BE2C (cell line): ENCODE measurements at regions not wholly inside any gene's neighbourhood (a gene's known extent, or its start where the extent isn't known, plus 50 kb on each side); places are given as distances from the start of the nearest gene placed in this dataset.

ENCODE experiments used
- DNase-seq: peaks from one replicate; pipeline ENCODE4 v3.0.0-alpha.2; 2020
- H3K27me3 ChIP-seq: fragments of 250-450 bp; sonication (Bioruptor Pico); 2 replicates; pipeline ENCODE4 v1.5.1; 2020; ENCODE audit warnings: mild to moderate bottlenecking
- H3K36me3 ChIP-seq: fragments of 250-450 bp; sonication (Bioruptor Pico); 2 replicates; pipeline ENCODE4 v1.5.1; 2020; ENCODE audit warnings: mild to moderate bottlenecking
- H3K4me1 ChIP-seq: fragments of 250-450 bp; sonication (Bioruptor Pico); 2 replicates; pipeline ENCODE4 v1.5.1; 2020
- H3K4me3 ChIP-seq: 2 replicates; pipeline ENCODE4 v1.5.1; 2011; ENCODE audit warnings: low read depth, low read length
- H3K9me3 ChIP-seq: fragments of 250-450 bp; sonication (Bioruptor Pico); 2 replicates; pipeline ENCODE4 v1.5.1; 2020
- TF ChIP-seq, protein P1 (sequence below): IDR thresholded peaks from 2 replicates; pipeline ENCODE4 v1.5.1; 2012; ENCODE audit warnings: mild to moderate bottlenecking, low read depth, low read length

DNA sequence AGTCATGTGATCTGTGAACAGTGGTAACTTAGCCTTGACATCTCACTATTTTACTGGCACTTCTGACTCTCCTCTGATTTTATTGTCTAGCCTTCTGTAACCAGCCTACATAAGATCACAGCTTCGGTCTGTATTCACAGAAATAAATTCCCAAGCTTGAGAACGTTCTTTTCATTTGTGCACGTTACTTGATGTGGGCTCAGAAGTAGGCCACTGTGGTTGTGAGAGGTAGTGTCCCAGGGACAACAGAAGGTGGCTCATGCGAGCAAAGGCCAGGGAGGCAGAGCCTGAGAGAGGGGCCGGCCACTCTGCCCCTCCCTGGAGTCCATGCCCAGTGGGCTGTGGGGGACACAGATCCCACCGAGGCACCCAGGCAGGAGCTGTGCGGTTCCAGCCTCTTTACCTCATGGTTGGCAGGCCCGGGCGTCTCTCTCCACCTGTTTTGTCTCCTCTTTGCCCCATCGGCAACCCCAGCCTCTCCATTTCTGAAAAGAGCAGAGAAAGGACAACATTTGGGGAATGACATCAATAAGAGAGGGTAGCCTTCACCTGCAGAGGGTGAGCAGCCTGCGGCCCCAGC, 207.5 kb upstream of the CST7 start:
- DNase-seq, result no peak
- no peaks in the 10 kb centered on the region for H3K36me3 ChIP-seq
- no peaks in the 10 kb centered on the region for H3K27me3 ChIP-seq
- H3K4me3 ChIP-seq, result no peak overlapping the region
- TF ChIP-seq, protein P1, sequence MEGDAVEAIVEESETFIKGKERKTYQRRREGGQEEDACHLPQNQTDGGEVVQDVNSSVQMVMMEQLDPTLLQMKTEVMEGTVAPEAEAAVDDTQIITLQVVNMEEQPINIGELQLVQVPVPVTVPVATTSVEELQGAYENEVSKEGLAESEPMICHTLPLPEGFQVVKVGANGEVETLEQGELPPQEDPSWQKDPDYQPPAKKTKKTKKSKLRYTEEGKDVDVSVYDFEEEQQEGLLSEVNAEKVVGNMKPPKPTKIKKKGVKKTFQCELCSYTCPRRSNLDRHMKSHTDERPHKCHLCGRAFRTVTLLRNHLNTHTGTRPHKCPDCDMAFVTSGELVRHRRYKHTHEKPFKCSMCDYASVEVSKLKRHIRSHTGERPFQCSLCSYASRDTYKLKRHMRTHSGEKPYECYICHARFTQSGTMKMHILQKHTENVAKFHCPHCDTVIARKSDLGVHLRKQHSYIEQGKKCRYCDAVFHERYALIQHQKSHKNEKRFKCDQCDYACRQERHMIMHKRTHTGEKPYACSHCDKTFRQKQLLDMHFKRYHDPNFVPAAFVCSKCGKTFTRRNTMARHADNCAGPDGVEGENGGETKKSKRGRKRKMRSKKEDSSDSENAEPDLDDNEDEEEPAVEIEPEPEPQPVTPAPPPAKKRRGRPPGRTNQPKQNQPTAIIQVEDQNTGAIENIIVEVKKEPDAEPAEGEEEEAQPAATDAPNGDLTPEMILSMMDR, result no peak
- no peaks in the 10 kb centered on the region for H3K4me1 ChIP-seq
- no peaks in the 10 kb centered on the region for H3K9me3 ChIP-seq

DNA sequence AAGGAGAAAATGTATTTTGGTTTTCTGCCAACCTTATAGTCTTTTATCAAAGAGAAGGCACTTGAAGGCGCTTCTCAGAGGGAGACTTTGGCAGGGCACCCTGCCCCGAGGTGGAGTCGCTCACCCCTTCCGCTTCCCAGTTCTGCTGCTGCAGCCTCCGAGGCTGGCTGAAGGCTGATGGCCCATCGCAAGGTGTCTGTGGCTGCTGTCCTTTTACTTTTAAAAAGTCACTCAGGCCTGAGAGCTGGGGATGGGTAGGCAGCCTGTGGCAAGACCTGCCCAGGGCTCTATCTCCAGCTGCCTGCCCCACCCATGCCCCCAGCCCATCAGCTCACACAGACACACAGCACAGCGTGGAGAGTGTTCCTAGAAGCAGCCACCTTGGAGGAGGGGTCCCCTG, 206.6 kb upstream of the CST7 start:
- Histone ChIP-seq H3K4me3 (no peak overlapping the region), H3K4me1 (no peaks in the 10 kb centered on the region), H3K27me3 (no peaks in the 10 kb centered on the region), H3K9me3 (no peaks in the 10 kb centered on the region), H3K36me3 (no peaks in the 10 kb centered on the region)
- no peak for DNase-seq
- TF ChIP-seq, protein P1, result no peak

DNA sequence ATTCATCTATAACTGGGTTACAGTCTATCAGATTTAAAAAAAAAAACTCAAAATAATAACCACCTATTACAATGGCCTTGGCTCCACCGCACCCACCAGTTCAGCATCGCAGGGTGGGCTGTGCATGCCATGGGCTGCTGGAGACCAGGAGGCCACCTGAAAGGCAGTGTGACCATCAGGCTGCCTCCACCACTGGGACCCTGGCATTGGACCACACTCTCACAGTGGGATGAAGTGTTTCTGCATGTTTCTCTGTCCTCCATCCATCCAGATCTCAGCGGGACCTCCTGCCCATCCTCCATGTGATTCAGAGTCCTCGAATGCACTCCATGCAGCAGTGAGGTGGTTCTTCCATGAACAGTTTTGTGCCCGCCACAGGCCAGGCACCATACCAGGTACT, 206.1 kb upstream of the CST7 start:
- H3K36me3 ChIP-seq, result no peaks in the 10 kb centered on the region
- H3K9me3 ChIP-seq, result no peaks in the 10 kb centered on the region
- H3K4me1 ChIP-seq, result no peaks in the 10 kb centered on the region
- H3K27me3 ChIP-seq, result no peaks in the 10 kb centered on the region
- TF ChIP-seq, protein P1, result no peak
- DNase-seq, result no peak
- H3K4me3 ChIP-seq, result no peak overlapping the region

DNA sequence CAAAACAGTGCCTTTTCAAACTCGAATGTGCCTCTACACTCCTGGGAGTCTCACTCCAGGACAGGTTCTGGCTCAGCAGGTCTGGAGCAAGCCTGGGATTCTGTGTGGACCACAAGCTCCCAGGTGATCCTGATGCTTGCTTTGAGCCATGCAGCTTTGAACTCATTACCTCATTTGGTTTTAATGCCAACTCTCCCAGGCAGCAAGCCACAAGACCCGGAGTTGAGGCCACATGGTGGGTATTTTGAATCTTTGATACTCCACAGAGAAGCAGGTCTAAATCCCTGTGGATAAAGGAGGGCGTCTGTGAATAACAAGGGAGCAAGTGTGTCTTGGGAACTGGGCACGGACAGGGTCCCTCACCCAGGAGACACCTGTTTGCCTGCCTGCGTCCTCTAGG, 205.4 kb upstream of the CST7 start:
- Histone ChIP-seq H3K36me3 (no peaks in the 10 kb centered on the region), H3K4me1 (no peaks in the 10 kb centered on the region), H3K4me3 (no peak overlapping the region), H3K9me3 (no peaks in the 10 kb centered on the region), H3K27me3 (no peaks in the 10 kb centered on the region)
- DNase-seq, result no peak
- TF ChIP-seq, protein P1, result no peak

DNA sequence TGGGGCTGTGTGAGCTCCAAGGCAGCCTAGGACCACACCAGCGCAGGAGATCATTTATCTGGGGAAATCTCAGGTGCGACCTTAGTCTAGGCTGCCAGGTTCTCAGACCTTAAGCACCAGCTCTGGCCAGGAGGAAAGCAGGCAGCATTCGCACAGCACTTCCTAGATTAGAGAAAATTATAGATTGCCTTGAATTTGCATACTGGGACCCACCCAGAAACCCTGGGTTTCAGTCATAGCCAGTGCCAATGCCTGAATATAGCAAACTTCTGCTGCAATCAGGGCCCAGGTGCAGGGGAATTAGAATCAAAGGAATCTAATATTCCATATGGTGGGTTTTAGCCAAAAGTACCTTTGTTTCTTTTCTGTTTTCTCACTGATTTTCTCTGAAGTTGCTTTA, 204.3 kb upstream of the CST7 start:
- Histone ChIP-seq H3K36me3 (no peaks in the 10 kb centered on the region), H3K27me3 (no peaks in the 10 kb centered on the region), H3K9me3 (no peaks in the 10 kb centered on the region), H3K4me1 (no peaks in the 10 kb centered on the region), H3K4me3 (no peak overlapping the region)
- DNase-seq, result no peak
- TF ChIP-seq, protein P1, result no peak

DNA sequence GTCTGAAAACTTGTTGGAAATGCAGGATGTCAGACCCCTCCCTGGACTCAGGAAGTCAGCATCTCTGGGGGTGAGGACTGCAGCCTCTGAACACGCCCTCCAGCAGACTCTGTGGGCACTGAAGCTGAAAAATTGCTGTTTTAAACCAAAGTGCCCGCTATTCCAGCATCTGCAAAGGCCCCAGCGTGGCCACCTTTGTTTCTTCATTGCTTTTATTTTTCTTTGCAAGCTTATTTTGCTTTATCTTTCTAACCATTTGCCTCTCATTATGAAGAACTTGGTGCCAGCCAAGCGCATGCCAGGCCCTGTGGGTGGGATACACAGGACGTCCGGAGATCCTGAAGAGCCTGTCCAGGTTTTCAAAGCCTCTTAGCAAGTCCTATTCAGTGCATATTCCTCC, 203.9 kb upstream of the CST7 start:
- Histone ChIP-seq H3K4me3 (no peak overlapping the region), H3K9me3 (no peaks in the 10 kb centered on the region), H3K36me3 (no peaks in the 10 kb centered on the region), H3K27me3 (no peaks in the 10 kb centered on the region), H3K4me1 (no peaks in the 10 kb centered on the region)
- TF ChIP-seq, protein P1, result no peak
- no peak for DNase-seq
